ENCODE measurements at regions not wholly inside any gene's neighbourhood (a gene's known extent, or its start where the extent isn't known, plus 50 kb on each side); places are given as distances from the start of the nearest gene placed in this dataset.
"Not testable (repeated sequence)": the region's sequence is repeated elsewhere in the genome, so short reads cannot be mapped to it uniquely, and the experiment has no call there.

DNA sequence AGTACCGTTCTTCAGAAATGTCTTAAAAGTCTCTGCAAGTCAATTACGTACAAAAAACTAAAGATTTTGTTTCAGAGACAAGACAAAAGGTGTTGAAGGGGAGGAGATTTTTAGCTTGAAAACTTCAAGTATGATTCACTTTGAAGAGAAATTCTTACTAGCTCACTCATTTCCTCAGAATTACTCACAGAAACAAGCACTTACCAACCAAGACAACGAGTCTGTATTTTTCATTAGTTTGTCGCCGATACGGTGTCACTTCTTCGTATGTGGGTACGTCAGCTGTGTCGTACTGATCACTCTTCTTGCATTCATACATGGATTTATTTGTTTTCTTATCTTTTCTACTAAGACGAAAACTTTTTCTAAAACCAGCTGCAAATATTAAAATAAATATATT is 90.6 kb upstream of the ODAD2 start:
- no peak for TF ChIP-seq CTCF (IDR thresholded peaks at IDR 0.05; ENCODE audit: low read depth, low read length)
- DNase-seq (ENCODE audit: low read depth in 2 of 2), result peak; percentile 55 to 71
- H3K4me3 ChIP-seq (replicated peaks in 1 of 2; ENCODE audit: low read depth in 2 of 2, low read length in 2 of 2), result no peak overlapping the region

DNA sequence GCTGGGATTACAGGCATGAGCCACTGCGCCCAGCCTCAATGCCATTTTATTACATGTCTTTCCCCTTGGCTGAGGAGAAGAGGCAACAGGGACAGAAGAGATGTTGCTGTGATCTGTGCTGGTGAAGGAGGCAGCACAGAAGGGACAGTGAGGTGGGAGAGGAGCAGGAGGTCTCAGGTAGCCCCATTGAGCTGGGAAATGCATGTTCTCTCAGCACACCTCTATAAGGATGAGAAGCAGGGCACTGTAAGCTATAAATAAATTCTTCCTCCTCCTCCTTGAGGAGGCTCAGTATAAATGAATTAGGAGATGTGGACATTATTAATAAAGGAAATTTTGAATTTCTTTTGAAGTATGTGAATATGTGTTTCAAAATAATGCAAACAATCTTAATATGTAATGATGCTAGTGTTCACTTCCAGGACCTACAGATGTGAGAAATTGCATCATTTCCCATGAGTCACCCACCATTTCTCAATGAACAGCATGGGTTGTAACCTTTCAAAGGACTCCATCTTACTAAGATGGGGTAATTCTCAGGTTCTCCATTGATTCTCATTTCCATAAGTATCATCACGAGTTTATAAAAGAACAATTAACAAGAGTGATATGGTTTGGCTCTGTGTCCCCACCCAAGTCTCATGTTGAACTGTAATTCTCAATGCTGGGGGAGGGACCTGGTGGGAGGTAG is 88.9 kb upstream of the ODAD2 start:
- no peak overlapping the region for H3K4me3 ChIP-seq (replicated peaks in 1 of 2; ENCODE audit: low read depth in 2 of 2, low read length in 2 of 2)
- TF ChIP-seq CTCF (IDR thresholded peaks at IDR 0.05; ENCODE audit: low read depth, low read length), result no peak
- peak; percentile 61 to 77 for DNase-seq (ENCODE audit: low read depth in 2 of 2)

- DNase-seq (ENCODE audit: low read depth in 2 of 2); H3K4me3 ChIP-seq (replicated peaks in 1 of 2; ENCODE audit: low read depth in 2 of 2, low read length in 2 of 2): not testable (repeated sequence)
Measured at GRCh38 chr10:28085760-28086159, 86.9 kb upstream of the ODAD2 start.

- TF ChIP-seq CTCF (IDR thresholded peaks at IDR 0.05; ENCODE audit: low read depth, low read length), result no peak
- DNase-seq (ENCODE audit: low read depth in 2 of 2), result no peak
- no peak overlapping the region for H3K4me3 ChIP-seq (replicated peaks in 1 of 2; ENCODE audit: low read depth in 2 of 2, low read length in 2 of 2)
Measured at GRCh38 chr10:28082885-28083284, 84.0 kb upstream of the ODAD2 start.

DNA sequence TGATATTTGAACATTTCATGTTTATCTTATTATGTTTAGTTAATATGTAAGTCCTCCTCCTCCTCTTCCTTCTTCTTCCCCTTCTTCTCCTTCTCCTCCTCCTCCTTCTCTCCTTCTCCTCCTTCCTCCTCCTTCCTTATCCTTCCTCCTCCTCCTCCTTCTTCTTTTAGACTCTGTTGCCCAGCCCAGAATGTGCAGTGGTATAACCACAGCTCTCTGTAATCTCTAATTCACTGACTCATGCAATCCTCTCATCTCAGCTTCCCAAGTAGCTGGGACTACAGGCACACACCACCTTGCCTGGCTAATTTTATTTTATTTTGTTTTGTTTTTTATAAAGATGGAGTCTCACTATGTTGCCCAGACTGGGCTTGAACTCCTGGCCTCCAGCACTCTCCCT is 83.4 kb upstream of the ODAD2 start:
- no peak overlapping the region for H3K4me3 ChIP-seq (replicated peaks in 1 of 2; ENCODE audit: low read depth in 2 of 2, low read length in 2 of 2)
- no peak for TF ChIP-seq CTCF (IDR thresholded peaks at IDR 0.05; ENCODE audit: low read depth, low read length)
- DNase-seq (ENCODE audit: low read depth in 2 of 2), result no peak

DNA sequence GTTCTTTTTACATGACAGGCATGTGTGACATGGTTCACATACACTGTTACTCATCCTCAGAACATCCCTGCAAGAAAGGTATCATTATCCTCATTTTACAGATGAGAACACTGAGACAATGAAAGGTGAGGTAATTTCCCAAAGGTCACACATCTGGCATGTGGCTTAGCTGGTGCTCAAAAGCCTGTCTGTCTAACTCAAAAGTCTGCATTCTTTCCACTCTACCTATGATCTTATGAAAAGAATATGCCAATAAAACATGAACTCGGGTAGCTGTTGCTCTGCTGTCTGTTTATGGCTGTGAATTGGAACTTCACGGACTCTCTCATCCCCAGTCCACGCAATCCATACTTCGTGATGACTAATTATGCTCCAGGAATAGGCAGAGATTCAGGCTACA is 79.0 kb upstream of the ODAD2 start:
- DNase-seq (ENCODE audit: low read depth in 2 of 2), result no peak
- no peak overlapping the region for H3K4me3 ChIP-seq (replicated peaks in 1 of 2; ENCODE audit: low read depth in 2 of 2, low read length in 2 of 2)
- TF ChIP-seq CTCF (IDR thresholded peaks at IDR 0.05; ENCODE audit: low read depth, low read length), result no peak

- no peak for DNase-seq (ENCODE audit: low read depth in 2 of 2)
Measured at GRCh38 chr10:28075424-28075823, 76.5 kb upstream of the ODAD2 start.

More at GRCh38 chr10:28075424-28075823, 76.5 kb upstream of the ODAD2 start:
- H3K4me3 ChIP-seq (replicated peaks in 1 of 2; ENCODE audit: low read depth in 2 of 2, low read length in 2 of 2), result no peak overlapping the region
- no peak for TF ChIP-seq CTCF (IDR thresholded peaks at IDR 0.05; ENCODE audit: low read depth, low read length)
